Hepatocyte (in vitro differentiated cells): ENCODE measurements at regions not wholly inside any gene's neighbourhood (a gene's known extent, or its start where the extent isn't known, plus 50 kb on each side); places are given as distances from the start of the nearest gene placed in this dataset.
"Not testable (repeated sequence)": the region's sequence is repeated elsewhere in the genome, so short reads cannot be mapped to it uniquely, and the experiment has no call there.

Source experiments
- CTCF ChIP-seq: fragments of 200-600 bp; sonication (generic); IDR thresholded peaks from 2 replicates; pipeline ENCODE4 v1.5.1; 2016; ENCODE audit warnings: antibody characterized with exemption, mild to moderate bottlenecking; ENCODE audit not compliant: poor library complexity
- EZH2 ChIP-seq: fragments of 200-600 bp; sonication (generic); IDR thresholded peaks from 2 replicates; pipeline ENCODE4 v1.6.1; 2016; ENCODE audit warnings: antibody characterized with exemption, mild to moderate bottlenecking, borderline replicate concordance

GRCh38 chr12:89822992-89823391 is 114.4 kb upstream of the ATP2B1 start:
- not testable (repeated sequence) for TF ChIP-seq EZH2, CTCF
